Kidney (tissue), 13 donors: ENCODE measurements at regions not wholly inside any gene's neighbourhood (a gene's known extent, or its start where the extent isn't known, plus 50 kb on each side); places are given as distances from the start of the nearest gene placed in this dataset.

Experiments
- DNase-seq, 5 donors: peaks; one replicate each; pipeline ENCODE4 v3.0.0-alpha.2; 2013 to 2020
- FAIRE-seq: peaks from 2 replicates; lab custom pipeline; 2012; peaks lifted over from hg19 to GRCh38; lab: Jason Lieb, UNC
- H3K27ac ChIP-seq, 2 donors: one replicate each; pipeline ENCODE4 v1.7.0; 2013; ENCODE audit warnings: low read depth in 2 of 2, low read length in 2 of 2, inconsistent platforms in 1 of 2
- H3K27me3 ChIP-seq: one replicate; pipeline ENCODE4 v1.7.1; 2013; ENCODE audit warnings: low read length, inconsistent platforms; ENCODE audit not compliant: control insufficient read depth, insufficient read depth
- H3K36me3 ChIP-seq, 3 donors: one replicate each; pipeline versions ENCODE4 v1.7.0 to v1.7.1; 2013; ENCODE audit warnings: low read length in 3 of 3, control low read depth in 1 of 3, inconsistent platforms in 1 of 3; ENCODE audit not compliant: insufficient read depth in 3 of 3, control insufficient read depth in 2 of 3
- H3K4me1 ChIP-seq, 3 donors: one replicate each; pipeline versions ENCODE4 v1.7.0 to v1.7.1; 2013; ENCODE audit warnings: low read length in 3 of 3, inconsistent platforms in 1 of 3, low read depth in 1 of 3; ENCODE audit not compliant: control insufficient read depth in 2 of 3, insufficient read depth in 2 of 3
- H3K4me3 ChIP-seq, 3 donors: one replicate each; pipeline versions ENCODE4 v1.7.0 to v1.8.1; 2013; ENCODE audit warnings: low read length in 3 of 3, control low read depth in 1 of 3, inconsistent platforms in 1 of 3
- H3K9ac ChIP-seq, 3 donors: one replicate each; pipeline versions ENCODE4 v1.7.0 to v1.7.1; 2013; ENCODE audit warnings: low read length in 3 of 3, control low read depth in 1 of 3, inconsistent platforms in 1 of 3
- H3K9me3 ChIP-seq, 3 donors: one replicate each; pipeline versions ENCODE4 v1.7.0 to v1.7.1; 2013; ENCODE audit warnings: low read length in 3 of 3, control low read depth in 1 of 3, inconsistent platforms in 1 of 3; ENCODE audit not compliant: control insufficient read depth in 2 of 3, insufficient read depth in 1 of 3
- CTCF ChIP-seq: IDR thresholded peaks from 3 replicates; pipeline ENCODE4 v1.5.1; 2012; ENCODE audit warnings: mild to moderate bottlenecking, moderate library complexity, borderline replicate concordance; ENCODE audit not compliant: insufficient read depth; ENCODE audit errors: extremely low read depth
- intact Hi-C: fragments of 100-400 bp; cut with DNase I; formaldehyde crosslinking; loops from one replicate; pipeline ENCODE4 v1.11.1; 2022
- donor health status: control.
- donor health status: control.
- donor health status: control.
- donor health status: control.
- donor health status: control.
- donor health status: DM: yes; HTN: yes; CAD: no.
- donor health status: Normal renal cell carcinoma (clear cell type).

GRCh38 chr2:204115137-204116056 is 178.8 kb downstream of the ICOS start:
- Histone ChIP-seq H3K9ac (no peak overlapping the region), H3K27me3 (no peaks in the 10 kb centered on the region), H3K9me3 (no peaks in the 10 kb centered on the region), H3K4me3 (no peak overlapping the region), H3K27ac (no peak overlapping the region), H3K4me1 (peaks cover 11 to 14% (median 11%) of the 10 kb centered on the region in 3 donors), H3K36me3 (no peaks in the 10 kb centered on the region)
- no peak for FAIRE-seq
- TF ChIP-seq CTCF, result no peak
- intact Hi-C loops, result no loop called here
- DNase-seq, result peak in 1 of 5 donors; percentile 36

- H3K4me1 ChIP-seq, result peaks cover 8 to 14% (median 11%) of the 10 kb centered on the region in 3 donors
- H3K9me3 ChIP-seq, result no peaks in the 10 kb centered on the region
- FAIRE-seq, result no peak
- no peak overlapping the region for H3K27ac ChIP-seq
- no peak for TF ChIP-seq CTCF
- peak in 1 of 5 donors; percentile 65 for DNase-seq
- no peaks in the 10 kb centered on the region for H3K36me3 ChIP-seq
- H3K4me3 ChIP-seq, result no peak overlapping the region
- no peaks in the 10 kb centered on the region for H3K27me3 ChIP-seq
- H3K9ac ChIP-seq, result no peak overlapping the region
- intact Hi-C loops, result no loop called here
These were observed 179.7 kb downstream of the ICOS start for GRCh38 chr2:204116159-204116792.

- Histone ChIP-seq H3K4me3 (no peak overlapping the region), H3K36me3 (no peaks in the 10 kb centered on the region), H3K9ac (no peak overlapping the region), H3K9me3 (no peaks in the 10 kb centered on the region), H3K27me3 (no peaks in the 10 kb centered on the region), H3K4me1 (no peaks in the 10 kb centered on the region), H3K27ac (no peak overlapping the region)
- no peak for DNase-seq
- no peak for FAIRE-seq
- intact Hi-C loops, result no loop called here
- TF ChIP-seq CTCF, result no peak
These were observed 185.9 kb downstream of the ICOS start for GRCh38 chr2:204122425-204122824.
